Esophagus squamous epithelium (tissue), 5 donors: ENCODE measurements at regions not wholly inside any gene's neighbourhood (a gene's known extent, or its start where the extent isn't known, plus 50 kb on each side); places are given as distances from the start of the nearest gene placed in this dataset.

ENCODE experiments used
- DNase-seq: peaks from one replicate; lab custom pipeline; 2025; lab: John Stamatoyannopoulos, UW
- H3K27ac ChIP-seq, 4 donors: fragments of 200-600 bp; sonication (generic); one replicate each; pipeline ENCODE4 v1.5.1; 2016 to 2019; ENCODE audit warnings: mild to moderate bottlenecking in 1 of 4
- H3K27me3 ChIP-seq, 4 donors: fragments of 200-600 bp; sonication (generic); 1 replicate in 3 of 4; 2 replicates in 1 of 4; pipeline versions ENCODE4 v1.5.1 to v1.6.0; 2017 to 2021; ENCODE audit warnings: antibody characterized with exemption in 1 of 4
- H3K36me3 ChIP-seq, 3 donors: fragments of 200-600 bp; sonication (generic); one replicate each; pipeline ENCODE4 v1.5.1; 2016 to 2019
- H3K4me1 ChIP-seq, 3 donors: fragments of 200-600 bp; sonication (generic); one replicate each; pipeline ENCODE4 v1.5.1; 2017 to 2019
- H3K4me3 ChIP-seq, 4 donors: fragments of 200-600 bp; sonication (generic); 1 replicate in 3 of 4; 2 replicates in 1 of 4; pipeline ENCODE4 v1.5.1; 2016 to 2019; ENCODE audit warnings: mild to moderate bottlenecking in 2 of 4, moderate library complexity in 1 of 4
- H3K9me3 ChIP-seq, 3 donors: fragments of 200-600 bp; sonication (generic); one replicate each; pipeline ENCODE4 v1.5.1; 2016 to 2019
- POLR2A ChIP-seq, 4 donors: fragments of 450-650 bp; IDR thresholded peaks; one replicate each; pipeline ENCODE4 v1.6.1; 2017; ENCODE audit warnings: antibody characterized with exemption in 4 of 4, mild to moderate bottlenecking in 4 of 4, moderate library complexity in 3 of 4
- WGBS, 2 donors: methylation state at CpG; one replicate each; pipeline ENCODE4 v1.1.5; 2018; 5-methylcytosine and 5-hydroxymethylcytosine counted together
- intact Hi-C: fragments of 100-400 bp; cut with DNase I; formaldehyde crosslinking; loops from one replicate; pipeline ENCODE4 v1.15.0; 2022
- TF ChIP-seq, protein P1 (sequence below), 6 experiments: fragments of 450-650 bp in 4 of 6; fragments of 200-600 bp in 2 of 6; sonication (generic) in 2 of 6; IDR thresholded peaks; one replicate each; pipeline ENCODE4 v1.5.1; 2016 to 2019; ENCODE audit warnings: antibody characterized with exemption in 6 of 6, mild to moderate bottlenecking in 4 of 6, moderate library complexity in 4 of 6
- donor health status: DM: yes; HTN: yes; CAD: no.

DNA sequence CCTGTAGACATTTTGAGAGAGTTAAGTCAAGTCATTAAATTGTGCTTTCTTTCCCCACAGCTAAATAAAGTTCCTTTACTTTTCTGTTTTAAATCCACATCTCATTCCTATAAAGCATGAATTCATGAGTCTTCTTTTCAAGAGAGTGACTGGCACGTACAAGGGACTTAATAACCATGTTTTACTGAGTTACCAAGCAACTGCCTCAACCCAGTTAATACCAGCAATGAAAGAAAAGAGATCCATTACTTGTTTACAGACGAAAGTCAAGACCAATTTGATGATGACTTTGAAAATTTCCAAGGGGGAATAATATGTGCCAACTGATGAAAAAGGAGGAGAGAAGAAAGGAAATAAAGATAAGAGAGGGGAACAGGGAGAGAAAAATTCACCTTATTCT, 1082.5 kb upstream of the GYPC start:
- TF ChIP-seq, protein P1, sequence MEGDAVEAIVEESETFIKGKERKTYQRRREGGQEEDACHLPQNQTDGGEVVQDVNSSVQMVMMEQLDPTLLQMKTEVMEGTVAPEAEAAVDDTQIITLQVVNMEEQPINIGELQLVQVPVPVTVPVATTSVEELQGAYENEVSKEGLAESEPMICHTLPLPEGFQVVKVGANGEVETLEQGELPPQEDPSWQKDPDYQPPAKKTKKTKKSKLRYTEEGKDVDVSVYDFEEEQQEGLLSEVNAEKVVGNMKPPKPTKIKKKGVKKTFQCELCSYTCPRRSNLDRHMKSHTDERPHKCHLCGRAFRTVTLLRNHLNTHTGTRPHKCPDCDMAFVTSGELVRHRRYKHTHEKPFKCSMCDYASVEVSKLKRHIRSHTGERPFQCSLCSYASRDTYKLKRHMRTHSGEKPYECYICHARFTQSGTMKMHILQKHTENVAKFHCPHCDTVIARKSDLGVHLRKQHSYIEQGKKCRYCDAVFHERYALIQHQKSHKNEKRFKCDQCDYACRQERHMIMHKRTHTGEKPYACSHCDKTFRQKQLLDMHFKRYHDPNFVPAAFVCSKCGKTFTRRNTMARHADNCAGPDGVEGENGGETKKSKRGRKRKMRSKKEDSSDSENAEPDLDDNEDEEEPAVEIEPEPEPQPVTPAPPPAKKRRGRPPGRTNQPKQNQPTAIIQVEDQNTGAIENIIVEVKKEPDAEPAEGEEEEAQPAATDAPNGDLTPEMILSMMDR (IDR thresholded peaks at IDR 0.05): no peak
- TF ChIP-seq POLR2A (IDR thresholded peaks at IDR 0.05): no peak
- no peaks in the 10 kb centered on the region for H3K4me1 ChIP-seq
- intact Hi-C loops: no loop called here
- no peak for DNase-seq
- no peaks in the 10 kb centered on the region for H3K9me3 ChIP-seq
- H3K27me3 ChIP-seq: no peaks in the 10 kb centered on the region
- WGBS, 2 donors: 11 to 30% methylated on average over 2 of the region's 2 CpGs
- H3K27ac ChIP-seq: no peak overlapping the region
- no peak overlapping the region for H3K4me3 ChIP-seq
- H3K36me3 ChIP-seq: no peaks in the 10 kb centered on the region

DNA sequence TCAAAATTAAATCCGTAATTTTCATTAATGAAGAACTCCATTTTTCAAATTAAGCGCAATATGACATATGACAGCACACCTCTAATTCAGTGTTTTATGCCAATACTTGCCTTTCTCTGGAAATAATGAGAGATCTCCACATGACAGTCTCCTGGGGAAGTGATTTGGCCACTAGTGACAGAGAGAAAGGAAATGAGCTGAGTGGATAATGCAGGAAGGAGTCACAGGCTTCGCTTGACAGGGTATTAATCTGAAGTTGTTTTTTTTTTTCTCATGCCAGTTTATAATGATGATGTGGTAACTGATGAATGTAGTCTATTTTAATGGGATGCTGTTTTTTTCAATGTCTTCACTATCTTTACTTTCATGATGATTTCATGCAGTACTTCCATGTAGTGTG, 1079.4 kb upstream of the GYPC start:
- Histone ChIP-seq H3K27ac (no peak overlapping the region), H3K4me1 (no peaks in the 10 kb centered on the region), H3K9me3 (no peaks in the 10 kb centered on the region), H3K27me3 (no peaks in the 10 kb centered on the region), H3K36me3 (no peaks in the 10 kb centered on the region), H3K4me3 (no peak overlapping the region)
- no peak for TF ChIP-seq POLR2A (IDR thresholded peaks at IDR 0.05)
- TF ChIP-seq, protein P1 (IDR thresholded peaks at IDR 0.05): no peak
- intact Hi-C loops: no loop called here
- DNase-seq: no peak
- WGBS, 2 donors: 73 to 76% methylated on average over 3 of the region's 3 CpGs

DNA sequence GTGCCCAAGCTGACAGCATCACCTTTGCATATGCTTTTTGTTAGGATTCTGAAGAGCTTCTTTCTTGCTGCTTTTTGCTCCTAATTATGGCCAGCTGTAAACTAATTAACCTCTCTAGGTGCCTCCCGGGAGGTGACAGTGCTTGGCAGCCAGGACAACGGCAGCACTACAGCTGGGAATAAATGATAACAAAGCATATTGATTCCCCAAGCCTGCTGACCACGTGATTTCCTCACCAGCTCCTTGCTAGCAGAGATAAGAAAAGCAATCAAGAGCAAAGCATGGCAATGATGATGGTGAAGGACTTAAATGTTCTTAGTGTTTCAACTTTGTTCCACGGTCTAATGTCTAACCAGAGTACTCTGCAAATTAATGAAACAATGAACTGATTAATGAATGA, 1074.4 kb upstream of the GYPC start:
- DNase-seq: no peak
- 34 to 36% methylated on average over 4 of the region's 4 CpGs for WGBS, 2 donors
- Histone ChIP-seq H3K27me3 (no peaks in the 10 kb centered on the region), H3K4me3 (no peak overlapping the region), H3K36me3 (no peaks in the 10 kb centered on the region), H3K4me1 (no peaks in the 10 kb centered on the region), H3K27ac (no peak overlapping the region), H3K9me3 (no peaks in the 10 kb centered on the region)
- intact Hi-C loops: no loop called here
- TF ChIP-seq, protein P1 (IDR thresholded peaks at IDR 0.05): no peak
- TF ChIP-seq POLR2A (IDR thresholded peaks at IDR 0.05): no peak

DNA sequence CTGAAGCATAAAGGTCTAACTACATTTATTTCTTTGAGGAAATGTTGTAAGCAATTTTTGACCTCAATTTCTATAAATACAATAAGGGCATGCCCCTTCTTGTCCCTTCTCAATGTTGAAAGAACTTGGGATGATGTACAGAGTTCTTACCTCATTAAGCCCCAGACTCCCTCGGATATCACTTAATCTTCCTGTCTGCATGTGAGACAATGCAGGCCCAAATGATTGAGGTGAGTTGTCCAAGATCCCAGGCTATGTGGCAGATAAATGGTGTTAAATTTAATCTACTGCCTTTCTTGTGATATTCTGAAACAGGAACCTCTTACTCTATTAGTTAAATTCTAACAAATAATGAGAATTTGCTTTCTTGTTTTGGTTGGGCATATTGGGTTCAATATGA, 1073.4 kb upstream of the GYPC start:
- Histone ChIP-seq H3K4me3 (no peak overlapping the region), H3K36me3 (no peaks in the 10 kb centered on the region), H3K27ac (no peak overlapping the region), H3K27me3 (no peaks in the 10 kb centered on the region), H3K4me1 (no peaks in the 10 kb centered on the region), H3K9me3 (no peaks in the 10 kb centered on the region)
- no peak for DNase-seq
- TF ChIP-seq, protein P1 (IDR thresholded peaks at IDR 0.05): no peak
- TF ChIP-seq POLR2A (IDR thresholded peaks at IDR 0.05): no peak
- 13 to 41% methylated on average over 1 of the region's 1 CpG for WGBS, 2 donors
- intact Hi-C loops: no loop called here

DNA sequence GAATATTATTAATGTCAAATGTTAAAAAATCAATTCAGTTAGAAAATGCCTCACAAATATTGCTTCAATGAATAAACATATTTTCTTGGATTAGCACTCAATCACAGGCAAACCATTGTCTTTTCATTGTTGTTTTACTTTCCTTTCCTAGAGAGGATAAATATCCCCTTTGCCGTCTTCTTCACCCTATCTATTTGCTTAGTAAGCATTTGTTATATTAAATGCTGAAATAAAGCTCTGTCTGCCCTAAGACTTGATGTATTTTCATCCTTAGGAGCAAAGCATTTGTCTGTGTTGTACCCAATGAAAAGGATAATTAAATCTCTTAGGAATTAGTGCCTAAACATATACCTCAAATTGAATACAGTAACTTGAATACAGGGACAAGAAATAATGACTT, 1071.2 kb upstream of the GYPC start:
- H3K27ac ChIP-seq: no peak overlapping the region
- H3K27me3 ChIP-seq: no peaks in the 10 kb centered on the region
- DNase-seq: no peak
- H3K4me1 ChIP-seq: no peaks in the 10 kb centered on the region
- H3K4me3 ChIP-seq: no peak overlapping the region
- intact Hi-C loops: no loop called here
- H3K9me3 ChIP-seq: no peaks in the 10 kb centered on the region
- 83 to 85% methylated on average over 1 of the region's 1 CpG for WGBS, 2 donors
- no peak for TF ChIP-seq POLR2A (IDR thresholded peaks at IDR 0.05)
- TF ChIP-seq, protein P1 (IDR thresholded peaks at IDR 0.05): no peak
- H3K36me3 ChIP-seq: no peaks in the 10 kb centered on the region
